ENCODE measurements at regions not wholly inside any gene's neighbourhood (a gene's known extent, or its start where the extent isn't known, plus 50 kb on each side); places are given as distances from the start of the nearest gene placed in this dataset.

DNA sequence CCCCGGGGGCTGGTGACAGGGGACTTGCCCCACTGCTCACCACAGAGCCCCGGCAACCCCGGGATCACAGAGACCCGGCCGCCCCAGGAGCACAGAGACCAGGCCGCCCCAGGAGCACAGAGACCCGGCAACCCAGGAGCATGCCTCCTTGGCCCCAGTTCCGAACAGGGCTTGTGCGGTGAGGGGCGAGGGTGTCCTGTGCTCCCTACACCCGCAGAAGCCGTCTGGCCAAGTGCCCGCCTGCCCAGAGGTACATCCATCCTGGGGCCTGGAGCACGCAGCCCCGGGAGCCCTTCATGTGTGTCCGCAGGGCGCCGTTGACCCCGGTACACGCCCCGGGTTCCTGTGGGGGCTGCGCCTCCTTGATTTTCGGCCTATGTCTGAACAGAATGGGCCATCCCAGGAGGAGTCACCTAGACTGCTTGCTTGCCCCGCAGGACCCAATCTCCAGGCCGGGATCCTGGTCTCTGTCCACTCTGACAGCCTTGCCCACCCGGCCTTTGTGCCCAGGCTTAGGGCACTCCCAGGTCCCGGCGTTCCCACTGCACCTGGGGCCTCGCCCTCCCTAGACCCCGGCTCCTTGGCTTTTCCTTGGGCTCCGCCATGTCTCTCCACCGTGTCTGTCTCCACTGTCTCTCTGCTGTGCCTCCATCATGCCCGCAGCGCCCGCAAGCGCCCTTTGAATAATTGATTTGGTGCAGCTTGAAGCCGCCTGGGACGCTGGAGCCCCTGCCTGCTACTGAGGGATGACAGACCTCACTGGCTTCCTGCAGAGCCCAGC lies 219.8 kb downstream of the ERMARD start:
- DNase-seq: no peak

DNA sequence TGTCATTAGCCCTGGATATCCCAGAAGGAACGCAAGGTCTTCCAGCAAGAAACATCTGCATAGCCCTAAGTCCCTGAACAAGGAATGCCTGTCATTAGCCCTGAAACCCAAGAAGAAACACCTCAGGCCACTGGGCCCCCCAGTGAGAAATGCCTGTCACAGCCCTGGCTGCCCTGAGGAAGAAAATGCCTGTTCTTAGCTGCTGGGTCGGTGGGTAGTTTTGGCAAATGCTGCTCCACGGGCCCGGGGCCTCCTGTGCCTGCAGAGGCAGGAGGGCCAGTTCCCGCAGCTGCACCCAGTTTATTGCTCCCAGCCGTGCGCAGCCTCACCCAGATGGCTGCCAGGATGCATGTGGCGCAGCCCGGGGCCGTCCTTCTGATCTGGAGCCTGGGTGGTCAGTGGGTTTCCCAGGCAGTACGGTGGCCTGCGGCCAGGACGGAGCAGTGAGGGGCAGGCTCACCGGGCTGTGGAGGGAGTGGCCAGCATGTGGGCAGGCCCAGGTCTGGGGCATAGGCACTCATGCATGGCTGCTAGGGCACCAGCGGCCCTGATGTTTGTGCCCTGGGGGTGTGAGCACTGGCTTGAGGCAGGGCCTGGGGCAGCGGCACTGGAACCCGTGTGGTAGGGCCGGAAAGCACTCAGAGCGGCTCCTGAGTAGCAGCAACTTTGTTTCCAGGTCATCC lies 219.0 kb downstream of the ERMARD start:
- DNase-seq: no peak

DNA sequence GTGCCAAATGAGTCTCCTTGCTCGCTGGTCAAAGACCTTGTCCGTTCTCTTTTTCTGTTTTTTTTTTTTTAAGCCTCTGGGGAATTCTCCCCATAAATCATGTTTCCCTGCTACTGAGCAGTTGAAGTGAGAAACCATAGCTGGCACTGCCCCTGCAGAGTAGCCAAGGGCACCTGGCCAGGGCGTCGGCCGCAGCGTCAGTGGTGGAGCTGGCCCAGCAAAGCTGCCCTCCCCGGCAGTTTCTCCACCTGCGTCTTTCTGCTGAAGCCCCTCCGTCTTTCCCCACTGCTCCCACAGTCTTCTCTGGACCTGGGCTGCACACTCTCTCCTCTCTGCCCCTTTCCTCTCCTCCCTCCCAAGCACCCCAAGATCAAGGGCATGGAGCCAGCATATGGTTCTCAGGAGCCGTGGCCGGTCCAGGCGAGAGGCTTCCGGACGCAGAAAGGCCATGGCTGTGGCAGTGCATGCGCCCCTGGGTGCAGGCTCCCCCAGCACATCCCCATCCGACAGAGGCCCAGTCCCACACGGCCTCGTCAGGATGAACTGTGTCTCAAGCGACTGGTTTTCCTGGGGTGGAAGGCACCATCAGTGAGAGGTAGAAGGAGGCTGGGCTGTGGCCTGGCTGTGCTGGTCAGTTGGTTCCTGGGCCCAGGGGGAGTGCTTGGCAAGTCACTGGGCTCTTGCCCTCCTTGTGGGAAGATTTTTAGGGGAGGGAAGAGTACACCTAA lies 218.1 kb downstream of the ERMARD start:
- DNase-seq: no peak

DNA sequence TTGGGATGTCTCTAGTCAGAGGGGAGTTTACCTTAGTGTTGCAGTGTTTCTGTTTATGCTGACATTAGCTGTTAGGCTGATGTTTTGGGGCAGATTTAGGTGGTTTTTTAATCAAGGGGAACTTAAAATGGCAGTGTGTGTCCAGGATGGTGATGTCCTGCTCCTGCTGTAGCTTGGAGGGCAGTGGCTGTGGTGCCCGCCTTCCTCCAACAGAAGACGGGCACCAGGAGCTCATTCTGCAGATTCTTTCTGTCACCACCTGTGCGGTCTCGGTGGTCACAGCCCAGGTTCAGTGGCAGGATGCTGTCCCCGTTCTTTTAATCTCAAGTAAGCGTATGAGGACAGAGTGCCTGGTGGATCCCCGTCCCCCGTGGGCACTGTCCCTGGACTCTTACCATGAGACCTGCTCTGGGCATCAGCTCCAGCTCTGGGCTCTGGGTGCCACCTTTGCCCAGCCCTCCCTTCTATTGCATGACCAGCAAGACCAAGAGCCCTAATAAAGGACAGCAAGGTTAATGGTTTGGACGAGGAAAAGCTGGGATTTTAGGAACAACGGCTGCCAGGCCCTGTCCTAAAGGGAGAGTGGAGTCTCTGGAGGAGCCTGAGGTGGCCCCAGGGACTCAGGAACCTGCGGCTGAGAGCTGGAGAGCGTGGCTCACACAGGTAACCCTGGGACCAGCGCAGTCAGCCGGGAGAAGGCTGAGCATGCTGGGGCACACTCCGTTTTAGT lies 217.3 kb downstream of the ERMARD start:
- DNase-seq: no peak

DNA sequence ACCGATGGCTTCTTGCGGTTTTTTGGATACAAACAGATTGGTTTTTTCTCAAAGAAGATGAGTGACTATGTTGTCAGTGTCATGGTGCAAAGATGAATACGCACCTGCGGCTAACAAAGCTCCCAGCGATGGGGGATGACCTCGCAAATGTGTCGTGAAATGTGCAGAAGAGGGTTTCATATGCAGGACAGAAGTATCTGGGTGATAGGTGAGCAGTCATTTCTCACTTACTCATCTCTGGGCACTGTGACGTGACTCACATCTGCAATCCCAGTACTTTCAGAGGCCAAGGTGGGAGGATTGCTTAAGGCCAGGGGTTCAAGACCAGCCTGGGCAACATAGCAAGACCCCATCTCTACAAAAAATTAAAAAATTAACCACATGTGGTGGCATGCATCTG lies 216.3 kb downstream of the ERMARD start:
- DNase-seq: no peak

DNA sequence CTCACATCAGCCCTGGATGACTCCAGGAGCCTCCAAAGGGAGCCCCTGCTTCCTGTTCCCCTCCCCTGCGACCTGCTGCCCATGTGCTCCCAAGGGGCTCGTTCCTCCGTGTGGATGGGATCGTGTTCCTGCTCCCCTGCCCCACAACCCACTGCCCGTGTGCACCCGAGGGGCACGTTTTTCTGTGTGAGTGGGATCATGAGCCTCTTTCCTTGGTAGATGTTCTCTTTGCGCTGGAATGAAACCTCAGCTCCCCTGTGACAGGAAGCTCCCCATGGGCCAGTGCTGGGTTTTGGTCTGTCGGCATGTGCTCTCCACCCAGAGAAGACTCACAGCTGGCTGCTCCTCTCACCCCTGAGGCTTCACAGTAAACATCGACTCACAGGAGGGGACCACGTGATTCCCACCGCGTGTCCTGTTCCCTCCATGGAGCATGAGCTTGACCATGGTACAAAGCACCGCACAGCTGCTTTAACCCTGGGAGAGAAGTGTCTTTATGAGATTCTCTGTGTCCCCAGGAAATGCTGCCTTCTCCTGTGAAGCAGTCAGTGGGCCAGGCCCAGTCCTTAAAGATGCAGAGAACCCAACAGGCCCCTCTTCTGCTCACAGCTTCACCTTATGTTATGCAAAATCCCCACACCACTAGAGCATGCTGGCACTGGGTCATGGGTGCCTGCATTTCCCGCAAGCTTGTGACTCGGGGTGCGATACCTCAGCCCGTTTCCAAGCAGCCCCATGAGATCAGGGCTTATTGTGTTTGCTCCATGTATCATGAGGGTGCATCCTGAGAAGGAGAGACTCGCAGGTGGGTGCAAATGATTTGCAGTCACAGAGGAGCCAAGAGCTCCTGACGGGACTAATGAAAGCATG lies 215.1 kb downstream of the ERMARD start:
- DNase-seq: no peak

DNA sequence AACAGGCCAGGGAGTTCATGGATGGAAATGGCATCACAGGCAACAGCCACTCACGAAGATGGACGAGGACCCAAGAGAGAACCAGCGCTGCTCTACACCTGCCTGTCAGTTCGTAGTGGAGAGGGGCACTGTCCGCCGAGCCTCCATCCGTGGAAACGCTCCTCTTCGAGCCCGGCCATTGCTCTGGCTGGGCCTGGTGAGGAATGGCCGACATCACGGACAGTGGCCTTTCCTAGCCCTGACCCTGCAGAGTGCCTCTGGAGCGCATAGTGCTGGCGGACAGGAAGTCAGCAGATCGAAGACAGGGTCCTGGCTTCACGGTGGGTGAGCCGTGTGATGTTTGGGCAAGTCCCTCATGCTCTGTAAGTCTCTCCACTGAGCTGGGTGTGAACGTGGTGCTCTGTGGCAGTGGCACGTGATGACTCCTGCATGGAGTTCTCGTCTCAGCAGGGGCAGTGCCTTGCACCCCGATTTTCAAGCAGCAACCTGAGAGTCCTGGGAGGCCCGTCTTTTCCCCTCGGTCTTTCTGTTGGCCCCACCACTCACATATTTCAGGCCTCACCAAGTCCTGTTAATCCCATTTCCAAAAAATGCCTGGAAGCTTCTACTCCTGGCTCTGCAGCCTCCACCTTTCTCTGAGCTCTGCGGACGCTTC lies 214.4 kb downstream of the ERMARD start:
- no peak for DNase-seq

DNA sequence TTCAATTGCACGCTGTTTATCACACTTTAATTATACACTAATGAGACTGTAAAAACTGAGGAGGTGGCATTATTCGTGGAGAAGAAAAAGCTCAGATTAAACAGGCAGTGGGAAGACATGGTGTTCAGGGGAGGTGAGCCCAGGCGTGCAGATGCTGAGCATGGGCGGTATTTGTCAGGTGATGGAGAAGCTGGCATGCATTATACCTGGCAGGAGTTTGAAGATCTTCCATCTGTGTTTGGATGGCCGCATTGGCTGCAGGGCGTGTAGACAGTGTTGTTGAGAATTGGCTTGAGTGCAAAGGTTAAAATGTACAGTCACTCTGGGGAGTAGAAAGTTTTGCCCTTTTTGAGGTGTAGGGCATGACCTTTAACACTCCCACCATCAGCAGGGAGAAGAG lies 213.8 kb downstream of the ERMARD start:
- no peak for DNase-seq

DNA sequence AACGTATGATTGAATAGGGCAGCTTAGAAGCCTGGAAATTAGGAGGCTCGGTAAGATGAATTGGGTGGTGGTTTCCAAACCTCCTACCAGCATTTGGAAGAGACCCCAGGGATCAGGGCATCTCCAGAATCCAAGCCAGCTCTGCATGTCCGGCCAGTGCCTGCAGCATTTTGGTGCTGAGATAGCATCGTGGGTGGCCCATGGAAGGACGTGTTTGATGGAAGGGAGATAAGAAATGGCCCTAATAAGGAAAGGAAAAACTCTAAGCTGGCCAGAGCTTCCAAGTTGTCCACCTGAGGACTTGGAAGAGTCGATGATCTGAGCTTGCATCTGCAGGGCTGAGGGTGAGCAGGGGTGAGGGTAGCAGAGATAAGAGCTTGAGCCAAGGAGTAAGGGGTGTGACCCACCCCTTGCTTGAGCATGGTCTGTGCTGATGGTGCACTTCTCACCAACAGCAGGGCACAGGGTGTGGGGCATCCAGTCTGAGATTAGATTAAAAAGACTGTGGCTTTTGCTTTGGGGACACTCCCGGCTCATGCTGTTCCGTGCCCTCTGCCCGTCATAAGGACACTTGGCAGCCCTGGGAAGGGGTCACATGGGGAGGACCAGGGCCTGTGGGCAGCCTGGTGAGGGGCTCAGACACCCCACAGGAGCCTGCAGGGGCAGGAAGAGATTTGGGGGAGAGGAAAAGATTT lies 213.2 kb downstream of the ERMARD start:
- no peak for DNase-seq

DNA sequence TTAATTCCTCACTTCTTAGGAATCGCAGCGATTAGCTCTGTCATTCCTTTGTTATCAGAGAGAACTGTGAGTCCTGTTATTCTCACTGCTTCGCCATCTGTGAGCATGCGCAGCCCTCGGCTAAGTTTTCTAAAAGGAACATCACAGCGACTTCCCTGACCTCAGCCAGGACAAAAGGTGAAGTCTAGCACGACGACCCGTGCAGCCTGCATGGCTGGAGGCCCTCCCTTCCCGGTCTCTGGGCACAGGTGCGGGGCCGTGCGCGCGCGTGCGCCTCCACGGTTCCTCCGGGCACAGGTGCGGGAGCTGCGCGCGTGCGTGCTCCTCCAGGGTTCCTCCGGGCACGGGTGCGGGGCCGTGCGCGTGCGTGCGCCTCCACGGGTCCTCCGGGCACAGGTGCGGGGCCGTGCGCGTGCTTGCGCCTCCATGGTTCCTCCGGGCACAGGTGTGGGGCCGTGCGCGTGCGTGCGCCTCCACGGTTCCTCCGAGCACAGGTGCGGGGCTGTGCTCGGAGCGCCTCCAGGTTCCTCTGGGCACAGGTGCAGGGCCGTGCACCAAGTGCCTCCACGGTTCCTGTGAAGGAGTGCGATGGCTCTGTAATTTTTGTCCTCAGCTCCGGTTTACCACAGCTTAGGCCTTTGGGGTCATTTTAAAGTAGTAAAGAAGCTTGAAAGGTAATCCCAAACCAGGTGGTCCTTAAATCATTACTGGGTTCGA lies 212.3 kb downstream of the ERMARD start:
- DNase-seq: no peak

DNA sequence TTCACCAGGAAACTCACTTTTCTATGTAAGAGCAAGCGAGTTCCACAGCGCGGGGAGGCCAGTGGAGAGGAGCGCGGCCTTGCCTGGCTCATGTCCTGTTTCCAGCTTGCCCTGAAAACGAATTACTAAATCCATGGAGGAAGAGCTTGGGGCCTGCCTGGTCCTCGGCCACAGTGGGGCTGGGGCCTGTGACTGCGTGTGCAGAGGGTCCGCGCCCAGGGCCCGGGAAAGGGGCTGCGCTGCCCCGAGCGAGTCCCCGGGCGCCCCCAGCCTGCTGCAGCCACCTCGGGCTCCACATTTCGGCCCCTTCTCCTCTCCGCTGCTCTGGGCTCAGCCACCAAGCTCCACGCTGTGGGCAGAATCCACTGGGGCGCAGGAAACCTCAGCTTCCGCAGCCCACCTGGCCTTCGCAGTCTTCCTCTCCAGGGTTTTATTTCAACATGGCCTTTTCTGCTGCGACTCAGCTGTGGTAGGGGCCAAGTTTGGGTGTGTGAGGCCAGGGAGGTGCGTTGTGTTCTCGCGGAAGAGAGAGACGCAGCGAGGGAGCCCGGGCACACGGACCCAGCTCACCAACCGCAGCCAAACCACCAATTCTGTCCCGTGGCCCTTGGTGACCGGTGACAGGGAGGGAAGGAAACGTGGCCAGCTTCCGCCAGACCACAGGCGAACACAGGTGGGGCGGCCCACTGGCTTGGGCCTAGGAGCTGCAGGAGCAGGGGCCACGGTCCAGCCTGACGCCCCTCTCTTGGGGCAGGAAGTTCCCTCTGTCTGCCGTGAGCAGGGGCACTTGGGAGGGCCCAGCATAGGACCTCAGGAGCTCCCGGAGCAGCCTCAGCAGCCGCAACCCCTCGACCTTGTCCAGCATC lies 211.4 kb downstream of the ERMARD start:
- DNase-seq: no peak

DNA sequence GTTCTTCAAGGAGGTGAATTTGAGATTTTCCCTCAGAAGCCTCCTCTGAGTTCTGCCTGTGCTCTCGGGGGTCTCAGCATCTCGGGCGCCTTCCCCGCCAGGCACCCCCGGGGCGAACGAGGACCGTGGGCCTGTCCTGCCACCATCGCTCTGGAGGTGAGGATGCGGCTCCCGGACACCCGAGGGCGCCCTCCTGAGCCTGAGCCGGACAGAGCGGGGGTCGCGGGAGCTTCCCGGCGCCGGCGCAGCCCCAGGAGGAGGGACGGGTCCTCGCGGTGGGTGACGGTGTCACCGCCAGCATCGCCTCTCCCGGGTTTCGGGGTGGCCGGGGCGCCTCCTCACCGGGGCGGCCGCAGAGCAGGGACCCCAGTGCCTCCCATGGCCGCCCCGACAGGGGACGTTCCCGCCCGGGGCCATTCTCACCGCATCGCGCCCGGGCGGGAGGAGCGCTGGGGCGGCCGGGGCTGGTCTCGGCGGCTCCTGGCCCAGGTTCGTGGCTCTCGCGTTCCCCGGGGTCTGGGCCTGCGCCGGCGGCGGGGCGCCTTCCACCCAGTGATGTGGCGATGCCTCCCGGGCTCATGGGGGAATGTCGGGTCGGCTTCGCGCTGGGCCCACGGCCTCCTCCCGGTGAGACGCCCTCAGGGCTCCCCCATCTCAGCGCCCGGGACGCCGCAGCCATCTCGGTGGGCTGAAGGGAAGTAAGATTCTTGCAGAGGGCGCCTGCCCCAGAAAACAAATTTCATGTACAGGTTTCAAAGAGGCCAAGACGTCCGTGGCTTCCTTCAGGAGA lies 210.5 kb downstream of the ERMARD start:
- peak in 6 of 56 donors; percentile 5 to 51 (median 20) for DNase-seq

DNA sequence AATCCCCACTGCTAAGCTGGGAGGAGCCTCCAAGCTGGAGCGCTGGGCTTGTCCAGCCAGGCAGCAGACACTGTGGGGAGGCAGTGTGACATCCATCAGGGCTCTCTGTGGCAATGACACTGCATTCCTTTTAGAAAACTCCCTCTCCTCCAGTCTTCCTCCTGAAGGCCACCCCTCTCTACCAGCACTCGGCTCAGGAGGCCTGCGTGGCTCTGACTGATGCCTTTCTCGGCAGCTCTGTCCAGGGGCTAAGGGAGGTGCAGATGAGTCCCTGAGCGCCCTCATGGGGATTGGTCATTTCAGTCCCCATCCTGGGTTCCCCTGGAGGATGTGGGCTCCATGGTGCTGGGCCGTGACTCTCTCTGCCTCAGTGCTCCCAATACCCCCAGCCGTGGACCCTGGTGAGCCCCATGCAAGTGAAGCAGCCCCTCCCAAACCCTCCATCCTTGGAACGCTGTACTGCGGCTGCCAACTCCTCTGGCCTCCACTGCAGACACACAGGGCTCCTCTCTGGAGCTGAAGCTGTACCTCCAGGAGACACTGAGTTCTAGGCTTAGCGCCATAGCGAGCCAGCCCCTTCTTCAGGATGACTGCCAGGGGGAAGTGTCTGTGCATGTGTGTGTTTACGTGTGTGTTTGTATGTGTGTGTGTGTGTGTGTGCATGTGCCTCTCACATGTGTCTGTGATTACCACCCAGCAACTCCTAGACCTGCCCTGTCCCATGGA lies 209.6 kb downstream of the ERMARD start:
- DNase-seq: no peak

DNA sequence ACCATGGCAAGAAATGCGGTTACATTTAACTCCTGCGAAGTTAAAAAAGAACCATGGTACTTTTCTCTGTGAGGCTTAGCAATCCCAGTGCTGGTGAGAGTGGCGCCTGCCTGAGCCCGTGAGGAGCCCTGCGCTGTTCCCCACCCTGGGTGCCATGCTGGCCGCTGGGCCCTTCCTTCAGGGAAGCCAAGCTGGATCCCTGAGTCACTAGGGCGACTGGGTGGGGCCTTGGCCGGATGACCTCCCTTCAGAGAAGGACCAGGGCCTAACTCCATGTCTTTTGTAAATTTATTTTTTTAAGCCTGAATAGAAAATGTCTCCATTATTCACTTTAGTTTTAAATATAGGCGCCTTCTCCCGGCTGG lies 209.1 kb downstream of the ERMARD start:
- no peak for DNase-seq

DNA sequence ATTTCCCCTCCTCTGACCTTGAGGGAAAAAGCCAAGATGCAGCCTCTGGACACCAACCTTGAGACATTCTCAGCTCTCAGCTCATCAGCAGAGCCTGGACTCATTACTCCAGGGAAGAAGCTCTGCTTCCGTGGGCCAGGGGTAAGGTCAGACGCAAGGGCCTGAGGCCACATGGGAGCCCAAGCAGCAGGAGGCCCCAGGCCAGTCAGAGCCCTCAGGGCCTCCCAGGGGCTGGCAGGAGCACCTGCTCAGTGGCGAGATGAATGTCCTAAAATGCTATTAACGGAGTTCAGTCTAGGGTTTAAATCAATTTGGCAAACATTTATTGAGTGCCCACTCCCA lies 208.6 kb downstream of the ERMARD start:
- no peak for DNase-seq
